GM21381 (cell line): ENCODE measurements at regions not wholly inside any gene's neighbourhood (a gene's known extent, or its start where the extent isn't known, plus 50 kb on each side); places are given as distances from the start of the nearest gene placed in this dataset.
"Not testable (repeated sequence)": the region's sequence is repeated elsewhere in the genome, so short reads cannot be mapped to it uniquely, and the experiment has no call there.

Experiments
- ATAC-seq: cut with Tn5 transposase; IDR thresholded peaks from one replicate; pipeline ENCODE4 v1.9.1; 2021; ENCODE audit warnings: mild to moderate bottlenecking, moderate library complexity; ENCODE audit not compliant: unreplicated experiment

DNA sequence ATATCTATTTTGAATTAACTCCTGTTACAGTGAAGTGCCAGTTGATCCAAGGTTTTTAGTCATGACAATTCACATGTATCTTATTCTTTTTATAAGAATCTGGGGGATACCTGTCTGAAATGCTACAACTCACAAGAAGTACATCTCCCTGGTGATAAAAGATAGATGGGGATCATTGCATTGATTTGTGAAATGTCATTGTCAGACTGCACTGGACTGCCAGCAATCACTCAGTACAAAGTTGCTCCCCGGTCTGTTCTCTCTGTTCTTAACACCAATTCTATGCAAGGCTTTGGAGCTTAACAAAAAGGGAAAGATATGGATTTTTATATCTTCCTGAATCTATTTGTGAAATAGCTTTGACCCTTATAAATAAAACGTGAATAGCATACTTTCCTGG lies 171.8 kb upstream of the PCSK5 start:
- no peak for ATAC-seq

GRCh38 chr9:75728391-75728790 lies 162.1 kb upstream of the PCSK5 start:
- ATAC-seq: no peak

GRCh38 chr9:75734802-75735201 lies 155.7 kb upstream of the PCSK5 start:
- ATAC-seq: no peak

GRCh38 chr9:75739884-75740611 lies 150.4 kb upstream of the PCSK5 start:
- no peak for ATAC-seq

- ATAC-seq: no peak
These were observed 146.6 kb upstream of the PCSK5 start for GRCh38 chr9:75743855-75744254.

- ATAC-seq: no peak
These were observed 136.4 kb upstream of the PCSK5 start for GRCh38 chr9:75754080-75754479.

DNA sequence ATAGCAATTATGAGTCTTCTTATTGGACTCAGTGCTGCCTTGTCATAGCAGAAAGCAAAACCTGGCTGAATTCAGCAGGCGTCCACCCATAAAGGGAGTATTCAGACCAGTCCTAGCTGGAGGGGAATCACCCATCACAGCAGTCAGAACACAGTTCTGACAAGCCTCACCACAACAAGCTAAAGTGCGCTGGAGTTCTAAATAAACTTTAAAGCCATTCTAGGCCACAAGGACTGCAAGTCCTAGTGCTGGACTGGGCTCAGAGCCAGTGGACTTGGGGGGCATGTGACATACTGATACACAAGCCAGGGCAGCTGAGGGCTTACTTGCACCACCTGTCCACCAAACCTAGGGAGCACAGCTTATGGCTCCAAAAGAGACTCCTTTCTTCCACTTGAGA lies 115.3 kb upstream of the PCSK5 start:
- ATAC-seq: no peak

DNA sequence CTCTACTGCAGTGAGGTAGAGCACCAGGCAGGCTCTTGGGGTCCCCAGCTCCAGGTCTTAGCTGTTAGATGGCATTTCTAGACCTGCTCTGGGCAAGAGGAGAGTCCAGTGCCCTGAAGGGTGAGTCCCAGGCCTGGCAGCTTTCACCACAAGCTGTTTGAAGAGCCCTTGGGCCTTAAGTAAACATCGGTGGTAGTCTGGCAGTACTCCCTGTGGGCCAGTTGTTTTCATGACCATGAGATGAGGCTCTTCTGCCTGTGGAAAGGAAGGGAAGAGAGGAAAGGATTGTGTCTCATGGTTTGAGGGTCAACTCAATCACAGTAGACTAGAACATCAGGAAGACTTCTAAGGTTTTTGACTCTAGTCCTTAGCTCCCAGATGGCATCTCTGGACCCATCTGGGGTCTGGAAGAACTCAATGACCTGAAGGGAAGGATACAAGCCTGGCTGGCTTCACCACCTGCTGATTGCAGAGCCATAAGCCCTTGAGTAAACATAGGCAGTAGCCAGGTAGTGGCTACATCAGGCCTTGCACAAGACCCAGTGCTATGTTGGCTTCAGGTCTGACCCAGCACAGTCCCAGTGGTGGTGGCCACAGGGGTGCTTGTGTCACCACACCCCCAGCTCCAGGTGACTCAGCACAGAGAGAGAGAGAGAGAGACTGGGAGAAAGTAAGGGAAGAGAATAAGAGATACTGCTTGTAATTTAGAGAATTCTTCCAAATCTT lies 114.3 kb upstream of the PCSK5 start:
- no peak for ATAC-seq

GRCh38 chr9:75780185-75780584 lies 110.3 kb upstream of the PCSK5 start:
- no peak for ATAC-seq

- ATAC-seq: no peak
These were observed 102.4 kb upstream of the PCSK5 start for GRCh38 chr9:75788006-75788634.

DNA sequence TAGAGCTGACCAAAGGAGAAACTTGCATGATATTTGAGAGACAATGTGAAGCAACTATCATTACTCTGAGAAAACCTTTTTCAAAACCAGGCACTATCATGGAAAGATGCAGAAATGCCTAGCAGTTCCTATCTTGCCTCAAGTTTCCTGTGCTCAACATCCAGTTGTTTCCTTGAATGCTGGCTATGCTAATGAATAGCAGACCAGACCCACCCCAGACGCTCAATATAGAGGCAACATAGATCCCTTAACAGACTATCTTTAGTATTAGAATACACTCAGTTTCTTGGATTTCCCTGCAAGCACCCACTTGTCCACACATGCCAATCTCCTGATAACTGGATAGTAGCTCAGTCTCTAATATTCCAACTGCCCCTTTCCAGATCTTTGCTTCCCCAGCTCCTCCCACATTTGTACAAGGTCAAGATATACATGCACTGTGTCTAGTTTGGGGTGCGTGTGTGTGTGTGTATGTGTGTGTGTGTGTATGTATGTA lies 93.3 kb upstream of the PCSK5 start:
- ATAC-seq: no peak

- no peak for ATAC-seq
These were observed 92.0 kb upstream of the PCSK5 start for GRCh38 chr9:75798505-75798904.

- ATAC-seq: no peak
These were observed 87.3 kb upstream of the PCSK5 start for GRCh38 chr9:75803130-75803529.

DNA sequence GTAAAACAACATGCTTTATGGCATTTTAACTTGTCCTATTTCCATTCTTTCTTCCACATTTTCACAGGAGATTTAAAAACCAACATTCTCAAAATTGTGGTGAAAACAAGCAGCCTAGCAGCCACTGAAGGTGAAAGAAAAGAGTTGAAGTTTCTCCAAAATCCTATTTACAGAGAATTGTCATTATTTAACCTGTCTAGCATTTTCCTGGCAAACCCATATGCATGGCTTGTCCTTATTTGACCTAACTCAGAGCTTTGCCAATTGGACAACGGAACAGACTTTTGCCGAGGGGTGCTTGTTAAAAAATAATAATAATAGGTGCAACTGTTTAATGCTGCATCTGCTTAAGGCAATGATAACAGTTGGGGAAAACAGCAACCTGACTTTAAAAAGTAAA lies 80.4 kb upstream of the PCSK5 start:
- no peak for ATAC-seq

GRCh38 chr9:75811692-75812091 lies 78.8 kb upstream of the PCSK5 start:
- ATAC-seq: no peak

GRCh38 chr9:75812141-75812540 lies 78.3 kb upstream of the PCSK5 start:
- ATAC-seq: no peak

DNA sequence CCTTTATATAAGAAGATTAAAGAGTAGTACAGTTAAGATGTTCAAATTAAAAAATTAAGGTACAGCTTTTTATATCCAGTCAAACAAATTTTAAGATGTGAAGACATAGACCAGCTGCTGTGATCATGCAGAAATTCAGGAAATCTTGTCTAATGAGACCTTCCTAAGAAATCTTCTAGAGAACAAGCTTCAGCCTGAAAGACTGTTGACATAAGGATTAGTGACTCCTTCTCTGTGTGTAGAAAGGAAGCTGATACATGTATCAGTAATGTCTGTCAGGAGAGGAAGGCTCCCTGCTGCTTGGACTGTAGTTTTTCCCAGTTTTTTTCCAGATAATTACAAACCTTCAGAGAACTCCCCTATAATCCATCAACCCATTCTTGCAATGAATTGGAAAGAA lies 75.8 kb upstream of the PCSK5 start:
- no peak for ATAC-seq

DNA sequence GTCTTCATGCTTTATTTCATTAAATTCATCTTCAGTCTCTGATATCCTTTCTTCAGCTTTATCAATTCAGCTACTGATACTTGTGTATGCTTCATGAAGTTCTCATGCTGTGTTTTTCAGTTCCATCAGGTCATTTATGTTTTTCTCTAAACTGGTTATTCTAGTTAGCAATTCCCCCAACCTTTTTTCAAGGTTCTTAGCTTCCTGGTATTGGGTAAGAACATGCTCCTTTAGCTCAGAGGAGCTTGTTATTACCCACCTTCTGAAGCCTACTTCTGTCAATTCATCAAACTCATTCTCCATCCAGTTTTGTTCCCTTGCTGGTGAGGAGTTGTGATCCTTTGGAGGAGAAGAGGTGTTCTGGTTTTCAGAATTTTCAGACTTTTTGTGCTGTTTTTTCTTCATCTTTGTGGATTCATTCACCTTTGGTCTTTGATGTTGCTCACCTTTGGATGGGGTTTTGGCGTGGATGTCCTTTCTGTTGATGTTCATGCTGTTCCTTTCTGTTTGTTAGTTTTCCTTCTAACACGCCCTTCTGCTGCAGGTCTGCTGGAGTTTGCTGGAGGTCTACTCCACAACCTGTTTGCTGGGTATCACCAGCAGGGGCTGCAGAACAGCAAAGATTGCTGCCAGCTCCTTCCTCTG lies 69.9 kb upstream of the PCSK5 start:
- ATAC-seq: not testable (repeated sequence)

DNA sequence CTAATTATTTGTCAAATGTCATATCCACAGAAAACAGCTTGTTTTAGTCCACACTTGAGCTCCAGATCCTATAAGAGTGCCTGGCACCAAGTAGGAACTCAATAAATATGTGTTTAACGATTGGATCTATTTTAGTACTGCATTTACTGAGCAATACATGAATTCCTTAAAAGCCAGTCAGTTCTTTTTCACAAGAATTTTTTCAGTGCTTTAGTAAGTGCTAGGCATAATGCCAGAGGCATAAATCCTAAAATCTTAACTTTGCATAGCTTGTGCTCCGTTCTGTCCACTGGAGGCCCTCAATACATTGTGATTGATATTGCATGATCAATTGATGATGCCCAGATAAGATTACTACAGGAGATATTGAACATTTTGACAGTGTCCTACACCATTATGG lies 67.3 kb upstream of the PCSK5 start:
- no peak for ATAC-seq

- no peak for ATAC-seq
These were observed 65.5 kb upstream of the PCSK5 start for GRCh38 chr9:75824816-75825568.

GRCh38 chr9:75826314-75826713 lies 64.2 kb upstream of the PCSK5 start:
- ATAC-seq: no peak
